Renal cortex interstitium (tissue), 11 donors: ENCODE measurements at regions not wholly inside any gene's neighbourhood (a gene's known extent, or its start where the extent isn't known, plus 50 kb on each side); places are given as distances from the start of the nearest gene placed in this dataset.
"Not testable (repeated sequence)": the region's sequence is repeated elsewhere in the genome, so short reads cannot be mapped to it uniquely, and the experiment has no call there.

Experiments
- DNase-seq, 11 donors: peaks; one replicate each; pipeline ENCODE4 v3.0.0-alpha.2; 2013; ENCODE audit warnings: low read depth in 9 of 11, low spot score in 4 of 11; ENCODE audit errors: extremely low read depth in 1 of 11

DNA sequence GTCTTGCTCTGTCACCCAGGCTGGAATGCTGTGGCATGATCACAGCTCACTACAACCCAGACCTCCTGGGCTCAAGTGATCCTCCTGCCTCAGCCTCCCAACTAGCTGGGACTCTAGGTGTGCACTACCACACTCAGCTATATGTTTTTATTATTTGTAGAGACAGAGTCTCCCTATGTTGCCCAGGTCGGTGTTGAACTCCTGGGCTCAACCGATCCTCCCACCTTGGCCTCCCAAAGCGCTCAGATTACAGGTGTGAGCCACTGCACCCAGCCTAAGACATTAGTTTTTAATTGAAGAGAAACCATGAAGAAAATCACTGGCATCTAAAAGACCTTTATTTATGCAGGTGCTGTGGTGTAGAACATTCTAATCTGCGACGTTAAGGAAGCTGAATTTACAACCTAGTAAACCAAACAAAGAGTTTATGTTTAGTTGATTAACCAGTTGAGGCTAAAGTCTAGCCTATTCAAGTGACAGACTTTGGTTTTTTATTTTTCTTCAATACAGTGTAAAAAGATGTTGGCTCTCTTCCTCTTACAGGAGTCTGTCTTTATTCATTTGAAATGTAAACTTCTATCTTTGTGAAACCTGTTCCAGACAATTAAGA is 52.5 kb upstream of the NBL1 start:
- no peak for DNase-seq

DNA sequence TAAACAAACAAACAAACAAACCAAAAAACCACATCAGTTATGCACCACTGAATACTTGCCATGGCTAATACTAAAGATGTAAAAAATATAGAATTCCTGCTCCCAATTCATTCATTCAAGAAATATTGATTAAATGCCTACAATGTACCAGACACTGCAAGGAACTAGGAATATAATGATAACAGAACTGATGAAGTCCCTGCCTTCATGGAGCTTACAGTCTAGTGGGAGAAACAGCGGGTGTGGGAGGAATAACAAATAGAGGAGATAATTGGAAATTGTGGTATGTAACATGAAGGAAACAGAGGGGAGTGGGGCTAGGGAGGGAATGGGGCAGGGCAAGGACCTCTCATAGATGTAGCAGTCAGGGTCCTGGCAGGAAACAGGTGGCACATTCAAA is 58.6 kb upstream of the NBL1 start:
- no peak for DNase-seq

DNA sequence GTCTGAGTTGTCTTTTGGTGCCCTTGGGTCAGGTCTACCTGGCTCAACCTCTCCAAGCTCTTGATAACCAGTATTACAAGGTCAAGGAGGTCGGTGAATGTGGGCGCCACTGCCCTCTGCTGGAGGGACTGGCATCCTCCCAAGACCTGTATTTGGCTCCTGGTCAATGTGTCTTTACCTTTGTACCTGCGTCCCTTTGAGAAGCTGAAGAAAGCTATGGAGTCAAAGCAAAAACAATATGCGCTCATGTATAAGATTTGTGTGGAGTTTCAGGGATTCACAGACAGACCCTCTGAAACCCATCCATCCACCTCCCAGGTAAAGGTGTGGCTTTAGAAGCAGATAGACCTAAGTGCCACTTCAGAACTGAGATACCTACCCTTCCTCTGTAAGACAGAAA is 61.8 kb upstream of the NBL1 start:
- DNase-seq: no peak

DNA sequence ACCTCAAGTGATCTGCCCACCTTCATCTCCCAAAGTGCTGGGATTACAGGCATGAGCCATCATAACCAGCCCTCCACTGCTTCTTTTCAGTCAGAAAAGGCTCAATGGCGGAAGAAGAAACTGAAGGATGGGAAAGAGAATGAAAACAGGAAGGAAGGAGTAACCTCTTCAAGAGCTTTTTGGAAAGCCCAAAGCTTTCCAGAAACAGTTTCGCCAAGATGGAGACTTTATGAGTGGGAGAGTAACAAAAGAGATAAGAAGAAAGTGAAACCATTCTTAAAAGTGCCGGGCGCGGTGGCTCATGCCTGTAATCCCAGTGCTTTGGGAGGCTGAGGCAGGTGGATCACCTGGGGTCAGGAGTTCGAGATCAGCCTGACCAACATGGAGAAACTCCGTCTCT is 62.7 kb upstream of the NBL1 start:
- no peak for DNase-seq

DNA sequence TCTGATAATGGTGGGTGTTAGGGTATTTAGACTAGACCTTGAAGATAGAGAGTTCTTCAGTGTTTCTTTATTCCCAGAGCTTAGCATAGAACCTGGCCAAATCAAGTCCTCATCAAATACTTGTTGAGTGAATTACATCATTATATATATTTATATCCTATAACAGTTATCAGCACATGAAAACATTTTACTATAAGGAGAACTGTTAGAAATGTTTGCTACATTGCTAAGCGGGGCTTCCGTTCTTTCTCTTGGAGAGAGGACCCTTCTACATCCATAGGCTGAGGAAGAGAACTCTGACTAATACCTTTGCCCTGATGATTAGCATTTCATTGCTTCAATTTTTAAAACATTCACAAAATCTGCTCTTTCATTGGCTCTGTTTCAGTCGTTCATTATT is 66.5 kb upstream of the NBL1 start:
- DNase-seq: no peak

DNA sequence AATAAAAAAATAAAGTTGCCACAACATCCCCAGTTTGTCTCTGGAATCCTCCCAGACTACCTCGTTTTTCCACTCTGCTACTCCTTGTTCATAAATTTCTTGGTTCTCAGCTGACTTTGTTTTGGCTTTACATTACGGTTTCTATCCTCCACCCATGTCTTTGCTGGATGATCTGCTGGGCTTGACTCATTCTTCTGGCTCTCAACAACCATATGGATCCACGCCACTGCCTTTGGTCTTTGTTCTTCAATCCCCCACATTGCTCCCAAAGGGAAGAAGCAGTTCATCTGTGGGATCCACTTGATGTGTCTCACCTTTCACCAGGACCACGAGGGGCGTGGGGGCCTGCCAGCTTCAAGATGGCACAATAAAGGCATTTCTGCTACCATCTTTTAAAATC is 67.1 kb upstream of the NBL1 start:
- DNase-seq: no peak

DNA sequence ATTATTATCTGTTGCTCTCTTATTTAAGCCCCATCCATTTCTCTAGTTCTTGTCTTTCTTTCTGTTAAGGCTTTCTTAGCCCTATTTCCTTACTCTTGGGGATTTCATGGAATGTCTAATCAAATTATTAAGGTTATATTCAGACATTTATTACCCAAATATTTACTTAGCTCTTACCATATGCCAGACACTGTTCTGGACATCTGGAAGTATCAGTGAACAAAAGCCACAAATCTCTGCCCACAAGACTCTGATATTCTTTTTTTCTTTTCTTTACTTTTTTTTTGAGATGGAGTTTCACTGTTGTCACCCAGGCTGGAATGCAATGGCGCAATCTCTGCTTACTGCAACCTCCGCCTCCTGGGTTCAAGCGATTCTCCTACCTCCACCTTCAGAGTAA is 74.3 kb upstream of the NBL1 start:
- no peak for DNase-seq

DNA sequence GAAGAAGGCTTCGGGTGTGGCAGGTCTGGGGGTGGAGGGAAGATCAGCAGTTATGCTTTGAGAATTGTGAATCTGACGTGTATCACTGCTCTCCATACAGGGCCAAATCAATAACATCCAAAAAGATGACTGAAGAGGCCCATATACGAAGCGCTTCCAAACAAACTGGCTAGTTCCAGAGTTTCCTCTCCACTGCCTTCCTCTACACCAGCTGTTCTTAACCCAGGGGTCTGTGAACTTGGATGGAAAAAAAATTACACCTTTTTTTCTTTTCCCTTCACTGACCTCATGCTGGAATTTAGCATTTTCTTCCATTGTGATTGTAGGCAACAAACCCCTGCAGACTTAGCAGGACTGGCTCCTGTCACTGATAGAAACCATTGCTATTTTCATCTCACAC is 77.1 kb upstream of the NBL1 start:
- DNase-seq: no peak

DNA sequence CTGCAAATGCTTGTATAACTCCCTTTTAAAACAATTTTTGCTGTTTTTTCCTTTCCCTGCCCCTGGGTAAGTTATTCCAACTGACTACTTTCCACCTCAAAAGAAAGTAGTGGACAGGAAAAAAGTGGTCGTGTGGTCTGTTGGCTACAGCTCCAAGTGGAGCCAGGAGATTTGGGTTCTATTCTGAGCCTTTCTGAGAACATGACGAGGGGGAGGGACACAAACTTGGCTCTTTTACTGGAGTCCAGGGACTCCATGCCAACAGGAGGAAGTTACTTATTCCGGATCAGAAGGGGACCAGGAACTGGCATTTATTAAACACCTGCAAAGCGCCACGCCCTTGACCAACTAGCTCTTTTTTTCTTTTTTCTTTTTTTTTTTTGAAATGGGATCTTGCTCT is 79.0 kb upstream of the CAPZB start:
- DNase-seq: no peak

DNA sequence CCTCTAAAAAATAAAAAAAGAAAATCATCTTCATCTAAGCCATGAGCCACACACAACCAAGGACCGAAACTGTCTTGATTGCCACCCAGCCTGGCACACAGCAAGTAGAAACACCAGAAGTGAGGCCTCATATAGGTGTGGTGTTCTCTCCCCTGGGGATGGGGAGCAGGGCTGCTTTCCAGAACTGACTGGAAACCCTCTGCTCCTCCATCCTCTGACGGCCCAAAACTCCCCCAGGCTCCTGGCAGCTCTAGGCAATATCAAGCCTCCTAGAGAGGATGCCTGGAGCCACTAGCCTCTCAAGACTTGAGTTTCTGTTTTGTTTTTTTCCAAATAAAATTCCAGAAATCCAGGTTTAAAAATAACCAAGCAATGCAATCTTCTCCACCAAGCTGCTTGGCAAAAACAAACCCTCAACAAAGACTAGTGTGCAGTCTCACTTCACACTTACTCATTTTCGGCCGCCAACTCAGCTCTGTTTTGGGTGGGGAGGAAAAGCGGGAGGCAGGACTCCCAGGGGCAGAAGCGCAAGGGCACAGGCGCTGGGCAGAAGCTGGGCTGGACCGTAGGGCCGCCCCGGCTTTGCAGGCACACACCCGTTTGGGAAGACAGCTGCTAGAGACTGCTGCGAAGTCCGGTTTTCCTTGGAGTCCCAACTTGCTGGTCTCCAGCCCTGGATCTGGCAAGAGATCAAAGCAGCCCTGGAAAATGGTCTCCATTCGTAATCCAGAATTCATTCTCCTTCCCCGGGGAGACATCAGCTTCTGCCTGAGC is 78.2 kb upstream of the CAPZB start:
- DNase-seq: peak in 10 of 11 donors; percentile 12 to 36 (median 22)

DNA sequence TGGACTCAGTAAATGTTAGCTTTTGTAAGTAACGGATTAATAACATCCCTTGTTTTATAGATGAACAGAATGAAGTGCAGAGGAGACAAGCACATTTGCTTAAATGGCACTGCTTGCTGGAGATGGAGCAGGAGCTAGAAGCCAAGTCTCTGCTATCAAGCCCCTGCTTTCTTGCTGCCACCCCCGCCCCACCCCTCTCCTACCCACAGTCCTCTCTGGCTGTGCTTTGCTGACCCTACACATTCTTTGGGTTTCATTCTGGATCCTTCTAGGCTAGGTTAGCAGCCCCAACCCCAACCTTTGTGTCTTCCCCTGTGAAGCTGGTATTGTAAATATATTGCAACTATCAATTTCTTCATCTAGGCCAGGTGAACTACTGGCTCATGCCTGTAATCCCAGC is 77.5 kb upstream of the CAPZB start:
- DNase-seq: no peak

DNA sequence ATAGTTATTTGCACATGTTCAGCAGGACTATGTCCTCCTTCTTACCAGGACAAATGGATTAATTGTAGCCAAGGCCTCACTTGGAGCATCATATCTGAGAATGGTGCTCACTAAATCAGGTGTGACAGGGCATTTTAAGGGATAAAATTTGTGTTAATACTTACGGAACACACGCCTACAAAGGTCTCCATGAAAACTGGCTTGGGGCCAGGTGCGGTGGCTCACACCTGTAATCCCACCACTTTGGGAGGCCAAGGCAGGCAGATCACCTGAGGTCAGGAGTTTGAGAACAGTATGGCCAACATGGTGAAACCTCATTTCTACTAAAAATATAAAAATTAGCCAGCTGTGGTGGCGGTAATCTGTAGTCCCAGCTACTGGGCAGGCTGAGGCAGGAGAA is 75.1 kb upstream of the CAPZB start:
- DNase-seq: no peak

DNA sequence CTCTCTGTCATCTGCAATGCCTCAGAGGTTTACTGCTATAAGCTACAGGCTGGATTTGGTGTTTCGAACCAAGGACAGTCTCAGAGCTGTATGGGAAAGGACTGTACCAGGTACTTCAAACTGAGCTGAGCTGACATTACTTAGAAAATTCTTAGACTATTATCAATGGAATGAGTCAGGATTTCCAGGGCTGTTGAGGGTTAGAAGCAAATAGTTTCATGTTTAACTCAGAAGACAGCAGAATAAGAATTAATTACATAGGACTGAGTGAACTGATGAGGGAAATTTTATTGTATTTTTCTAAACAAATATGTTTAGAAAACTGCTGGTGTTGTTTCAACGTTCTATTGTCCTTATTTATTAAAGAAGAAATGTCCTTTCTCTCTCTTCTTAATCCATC is 74.3 kb upstream of the CAPZB start:
- DNase-seq: no peak

DNA sequence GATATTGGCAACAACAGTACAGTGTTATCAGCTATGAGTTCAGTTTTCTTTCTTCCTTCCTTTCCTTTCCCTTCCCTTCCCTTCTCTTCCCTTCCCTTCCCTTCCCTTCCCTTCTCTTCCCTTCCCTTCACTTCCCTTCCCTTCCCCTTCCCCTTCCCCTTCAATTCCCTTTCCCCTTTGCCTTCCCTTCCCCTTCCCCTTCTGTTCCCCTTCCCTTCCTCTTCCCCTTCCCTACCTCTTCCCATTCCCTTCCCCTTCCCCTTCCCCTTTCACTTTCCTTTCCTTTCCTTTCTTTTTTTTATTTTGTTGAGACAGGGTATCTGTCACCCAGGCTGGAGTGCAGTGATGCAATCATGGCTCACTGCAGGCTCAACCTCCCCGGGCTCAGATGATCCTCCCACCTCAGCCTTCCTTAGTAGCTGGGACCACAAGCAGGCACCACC is 72.3 kb upstream of the CAPZB start:
- DNase-seq: no peak

DNA sequence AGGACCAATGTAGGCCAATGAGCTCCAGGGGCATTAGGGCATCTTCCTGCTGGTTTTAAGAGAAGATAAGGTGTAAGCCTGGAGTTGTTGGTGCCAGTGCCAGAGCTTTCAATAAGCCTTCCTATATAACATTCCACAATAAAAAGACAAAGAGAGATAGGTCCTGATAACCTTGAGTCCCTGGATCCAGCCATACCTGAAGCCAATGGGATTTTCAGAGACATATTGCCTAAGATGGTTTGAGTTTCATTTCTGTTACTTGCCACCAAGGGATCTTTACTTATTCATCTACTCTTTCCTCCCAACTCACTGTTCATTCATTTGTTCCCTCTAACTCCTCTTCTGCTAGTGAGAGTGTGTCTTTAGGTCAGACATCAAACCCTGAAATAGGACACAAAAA is 68.8 kb upstream of the CAPZB start:
- no peak for DNase-seq

DNA sequence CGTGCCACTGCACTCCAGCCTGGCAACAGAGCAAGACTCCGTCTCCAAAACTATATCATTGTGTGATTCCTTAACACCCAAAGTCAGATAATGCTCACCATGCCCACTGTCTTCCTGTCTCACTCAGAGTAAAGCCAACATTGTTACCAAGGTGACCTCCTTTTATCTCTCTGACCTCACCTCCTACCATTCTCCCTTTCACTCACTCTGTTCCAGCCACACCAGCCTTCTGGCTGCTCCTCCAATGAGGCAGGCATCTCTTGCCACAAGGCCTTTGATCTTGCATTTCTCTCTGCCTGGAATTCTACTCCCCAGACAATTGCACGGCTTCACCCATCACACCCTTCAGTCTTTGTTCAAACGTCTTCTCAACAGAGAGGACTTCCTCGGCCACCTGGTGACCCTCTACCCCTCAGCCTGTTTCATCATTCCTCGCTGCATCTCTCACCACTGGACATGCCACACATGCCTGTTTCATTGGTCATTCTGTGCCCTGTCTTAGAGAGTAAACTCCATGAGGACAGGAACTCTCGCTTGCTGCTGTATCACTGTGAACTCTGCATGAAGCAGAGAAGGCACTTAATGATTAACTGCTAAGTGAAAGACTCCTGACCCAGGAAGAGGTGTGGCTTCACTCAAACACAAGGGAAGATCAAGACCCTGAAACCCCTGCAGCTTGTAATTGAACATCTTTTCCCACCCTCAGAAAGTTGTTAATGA is 67.1 kb upstream of the CAPZB start:
- no peak for DNase-seq

DNA sequence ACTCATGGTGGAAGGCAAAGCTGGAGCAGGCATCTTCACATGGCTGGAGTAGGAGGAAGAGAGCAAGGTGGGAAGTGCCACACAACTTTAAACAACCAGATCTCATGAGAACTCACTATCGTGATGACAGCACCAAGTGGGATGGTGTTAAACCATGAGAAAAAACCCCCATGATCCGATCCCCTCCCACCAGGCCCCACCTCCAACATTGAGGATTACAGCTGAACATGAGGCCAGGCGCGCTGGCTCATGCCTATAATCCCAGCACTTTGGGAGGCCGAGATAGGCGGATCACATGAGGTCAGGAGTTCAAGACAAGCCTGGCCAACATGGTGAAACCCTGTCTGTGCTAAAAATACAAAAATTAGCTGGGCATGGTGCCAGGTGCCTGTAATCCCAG is 66.5 kb upstream of the CAPZB start:
- not testable (repeated sequence) for DNase-seq

DNA sequence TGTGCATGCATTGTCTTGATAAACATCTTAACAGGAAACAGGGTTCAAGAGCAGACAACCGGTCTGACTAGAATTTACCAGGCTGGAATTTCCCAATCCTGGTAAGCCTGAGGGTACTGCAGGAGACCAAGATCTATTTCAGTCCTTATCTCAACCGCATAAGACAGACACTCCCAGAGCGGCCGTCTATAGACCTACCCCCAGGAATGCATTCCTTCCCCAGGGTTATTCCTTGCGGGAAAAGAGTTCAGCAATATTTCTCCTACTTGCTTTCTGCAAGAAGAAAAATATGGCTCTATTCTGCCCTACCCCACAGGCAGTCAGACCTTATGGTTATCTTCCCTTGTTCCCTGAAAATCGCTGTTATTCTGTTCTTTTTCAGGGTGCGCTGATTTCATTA is 65.1 kb upstream of the CAPZB start:
- not testable (repeated sequence) for DNase-seq

DNA sequence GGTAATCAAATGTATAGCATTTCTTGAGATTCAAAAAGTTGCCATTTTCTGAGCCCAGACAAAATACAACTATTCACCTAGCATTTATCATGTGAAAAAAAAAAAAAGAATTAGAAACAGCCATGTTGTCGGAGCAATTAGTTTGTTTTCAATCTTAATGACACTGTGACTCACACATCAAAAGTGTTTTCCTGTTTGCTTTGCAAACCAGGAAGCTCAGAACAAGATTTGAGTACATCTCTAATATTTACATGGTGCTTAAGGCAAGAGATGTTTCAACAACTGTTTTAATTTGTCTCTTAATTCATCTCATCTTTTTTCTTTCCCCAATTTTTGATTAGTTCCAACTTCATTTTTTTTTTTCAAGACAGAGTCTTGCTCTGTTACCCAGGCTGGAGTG is 62.5 kb upstream of the CAPZB start:
- no peak for DNase-seq

DNA sequence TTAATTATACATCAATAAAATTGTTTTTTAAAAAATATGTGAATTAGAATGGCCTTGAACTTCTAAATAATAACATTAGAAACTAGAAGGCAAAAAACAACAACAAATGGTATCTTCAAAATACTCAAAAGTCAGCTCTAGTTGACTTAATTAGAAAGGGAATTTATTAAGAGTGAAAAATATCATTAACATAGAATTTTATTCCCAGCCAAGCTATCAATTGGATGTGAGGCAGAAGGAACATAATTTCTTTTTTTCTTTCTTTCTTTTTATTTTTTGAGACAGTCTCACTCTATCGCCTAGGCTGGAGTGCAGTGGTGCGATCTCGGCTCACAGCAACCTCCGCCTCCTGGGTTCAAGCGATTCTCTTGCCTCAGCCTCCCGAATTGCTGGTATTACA is 51.2 kb upstream of the CAPZB start:
- no peak for DNase-seq

DNA sequence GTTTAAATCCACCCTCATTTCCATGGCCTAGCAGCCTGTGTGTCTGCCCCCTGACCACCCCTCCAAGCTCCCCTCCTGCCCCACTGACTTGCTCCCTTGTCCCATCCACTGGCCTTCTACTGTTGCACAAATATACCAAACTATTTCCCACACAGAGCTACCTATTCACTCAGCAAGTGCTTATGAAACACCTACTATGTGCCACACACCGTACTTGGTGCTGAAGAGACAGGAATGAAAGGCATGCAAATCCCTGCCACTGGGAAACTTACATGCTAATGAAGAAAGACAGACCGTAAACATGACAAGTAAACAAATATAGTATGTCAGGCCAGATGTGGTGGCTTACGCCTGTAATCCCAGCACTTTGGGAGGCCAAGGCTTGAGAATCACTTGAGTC is 49.9 kb upstream of the CAPZB start:
- DNase-seq: no peak
